ENCODE measurements at regions not wholly inside any gene's neighbourhood (a gene's known extent, or its start where the extent isn't known, plus 50 kb on each side); places are given as distances from the start of the nearest gene placed in this dataset.

DNA sequence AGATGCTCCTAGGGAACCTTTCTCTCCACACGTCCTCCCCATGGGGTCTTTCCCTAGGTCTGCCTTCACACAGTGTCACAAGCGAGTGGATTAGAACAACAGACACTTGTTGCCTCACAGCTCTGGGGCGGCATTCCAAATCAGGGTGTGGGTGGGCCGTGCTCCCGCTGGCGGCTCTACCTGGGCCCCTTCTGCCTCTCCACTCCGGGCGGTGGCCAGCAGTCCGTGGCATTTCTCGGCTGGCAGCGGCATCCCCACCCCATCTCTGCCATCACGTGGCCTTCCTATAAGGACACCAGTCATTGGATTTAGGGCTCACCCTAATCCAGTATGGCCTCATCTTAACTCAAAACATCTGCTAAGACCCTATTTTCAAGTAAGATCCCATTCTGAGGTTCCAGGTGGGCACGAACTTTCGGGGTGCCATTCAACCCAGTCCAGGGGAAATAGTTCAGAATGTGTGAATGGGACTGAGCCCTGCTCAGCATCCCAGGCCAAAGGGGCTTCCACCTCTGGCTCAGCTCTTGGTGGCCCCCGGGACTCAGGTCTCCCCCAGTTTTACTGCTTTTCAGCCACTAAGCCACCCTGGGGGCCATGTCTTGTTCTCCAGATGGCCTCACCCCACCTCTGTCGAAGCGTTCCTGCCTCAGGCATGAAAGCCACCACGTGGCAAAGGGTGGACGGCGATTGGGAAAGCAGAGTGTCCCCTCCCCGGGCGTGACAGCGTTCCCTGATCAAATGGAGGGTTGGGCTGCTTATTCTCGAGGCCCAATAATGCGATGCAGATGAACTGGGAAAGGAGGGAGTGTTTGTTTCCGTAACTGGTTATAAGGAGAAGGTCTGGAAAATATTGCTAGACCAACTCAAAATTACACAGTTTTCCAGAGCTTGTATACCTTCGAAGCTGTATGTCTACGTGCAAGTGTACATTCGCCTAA lies 350.0 kb downstream of the GLRX3 start:
- no peak overlapping the region for H3K4me3 ChIP-seq (ENCODE audit: low read length)
- H3K27me3 ChIP-seq (ENCODE audit: low read depth, low read length), result no peaks in the 10 kb centered on the region
- H2AFZ ChIP-seq (ENCODE audit: low read depth, low read length), result no peak overlapping the region
- no peaks in the 10 kb centered on the region for H3K4me1 ChIP-seq (ENCODE audit: low read length)
- H3K79me2 ChIP-seq (ENCODE audit: low read length), result no peaks in the 10 kb centered on the region
- no peaks in the 10 kb centered on the region for H3K9me3 ChIP-seq (ENCODE audit: insufficient read depth, low read length)
- no peaks in the 10 kb centered on the region for H4K20me1 ChIP-seq (ENCODE audit: insufficient read depth, low read length)
- no peak overlapping the region for H3K27ac ChIP-seq (ENCODE audit: low read length)
- H3K4me2 ChIP-seq (ENCODE audit: low read length), result no peak overlapping the region
- H3K36me3 ChIP-seq (replicated peaks; ENCODE audit: low read depth, low read length), result no peaks in the 10 kb centered on the region
- TF ChIP-seq EZH2phosphoT487 (IDR thresholded peaks at IDR 0.05; ENCODE audit: low read depth), result no peak
- TF ChIP-seq, protein P1, sequence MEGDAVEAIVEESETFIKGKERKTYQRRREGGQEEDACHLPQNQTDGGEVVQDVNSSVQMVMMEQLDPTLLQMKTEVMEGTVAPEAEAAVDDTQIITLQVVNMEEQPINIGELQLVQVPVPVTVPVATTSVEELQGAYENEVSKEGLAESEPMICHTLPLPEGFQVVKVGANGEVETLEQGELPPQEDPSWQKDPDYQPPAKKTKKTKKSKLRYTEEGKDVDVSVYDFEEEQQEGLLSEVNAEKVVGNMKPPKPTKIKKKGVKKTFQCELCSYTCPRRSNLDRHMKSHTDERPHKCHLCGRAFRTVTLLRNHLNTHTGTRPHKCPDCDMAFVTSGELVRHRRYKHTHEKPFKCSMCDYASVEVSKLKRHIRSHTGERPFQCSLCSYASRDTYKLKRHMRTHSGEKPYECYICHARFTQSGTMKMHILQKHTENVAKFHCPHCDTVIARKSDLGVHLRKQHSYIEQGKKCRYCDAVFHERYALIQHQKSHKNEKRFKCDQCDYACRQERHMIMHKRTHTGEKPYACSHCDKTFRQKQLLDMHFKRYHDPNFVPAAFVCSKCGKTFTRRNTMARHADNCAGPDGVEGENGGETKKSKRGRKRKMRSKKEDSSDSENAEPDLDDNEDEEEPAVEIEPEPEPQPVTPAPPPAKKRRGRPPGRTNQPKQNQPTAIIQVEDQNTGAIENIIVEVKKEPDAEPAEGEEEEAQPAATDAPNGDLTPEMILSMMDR (IDR thresholded peaks at IDR 0.05; ENCODE audit: low read depth, low read length), result no peak
- H3K9ac ChIP-seq (ENCODE audit: low read length), result no peak overlapping the region

DNA sequence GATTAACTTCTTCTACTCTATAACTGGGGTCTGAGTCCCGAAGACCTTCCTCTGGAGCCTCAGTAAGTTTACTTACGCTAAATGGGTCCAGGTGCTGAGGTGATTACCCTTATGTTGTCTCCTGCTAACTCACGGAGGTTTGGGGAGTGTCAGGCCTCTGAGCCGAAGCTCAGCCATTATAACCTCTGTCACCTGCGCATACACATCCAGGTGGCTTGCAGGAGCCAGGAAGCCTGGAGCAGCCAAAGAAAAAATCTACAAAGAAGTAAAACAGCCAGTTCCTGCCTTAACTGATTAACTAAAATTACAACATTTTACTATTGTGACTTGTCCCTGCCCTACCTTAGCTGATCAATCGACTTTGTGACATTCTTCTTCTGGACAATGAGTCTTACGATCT lies 350.7 kb downstream of the GLRX3 start:
- Histone ChIP-seq H3K36me3 (replicated peaks; ENCODE audit: low read depth, low read length) (no peaks in the 10 kb centered on the region), H3K27me3 (ENCODE audit: low read depth, low read length) (no peaks in the 10 kb centered on the region), H3K9me3 (ENCODE audit: insufficient read depth, low read length) (no peaks in the 10 kb centered on the region), H3K4me2 (ENCODE audit: low read length) (no peak overlapping the region), H3K79me2 (ENCODE audit: low read length) (no peaks in the 10 kb centered on the region), H2AFZ (ENCODE audit: low read depth, low read length) (no peak overlapping the region), H3K4me3 (ENCODE audit: low read length) (no peak overlapping the region), H4K20me1 (ENCODE audit: insufficient read depth, low read length) (no peaks in the 10 kb centered on the region), H3K27ac (ENCODE audit: low read length) (no peak overlapping the region), H3K9ac (ENCODE audit: low read length) (no peak overlapping the region), H3K4me1 (ENCODE audit: low read length) (no peaks in the 10 kb centered on the region)
- no peak for TF ChIP-seq EZH2phosphoT487 (IDR thresholded peaks at IDR 0.05; ENCODE audit: low read depth)
- TF ChIP-seq, protein P1 (IDR thresholded peaks at IDR 0.05; ENCODE audit: low read depth, low read length), result no peak

DNA sequence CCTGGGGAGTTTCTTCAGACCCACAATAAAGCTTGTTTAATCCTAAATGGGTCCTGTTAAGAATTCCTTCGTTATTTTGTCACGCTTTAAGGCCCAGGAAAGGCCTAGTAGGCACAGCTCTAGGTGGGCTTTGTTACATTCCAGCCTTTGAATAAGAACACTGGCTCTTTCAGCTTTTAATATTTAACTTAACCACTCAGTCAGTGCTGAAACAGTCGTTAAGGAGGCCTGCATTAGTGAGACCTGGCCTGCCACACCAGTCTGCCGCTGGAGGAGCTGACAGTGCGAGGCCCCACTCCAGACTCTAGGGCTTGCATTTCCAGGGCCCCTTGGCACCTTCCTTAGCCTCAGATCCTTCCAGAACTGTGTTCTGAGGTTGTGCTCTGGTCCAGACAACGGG lies 351.4 kb downstream of the GLRX3 start:
- TF ChIP-seq, protein P1 (IDR thresholded peaks at IDR 0.05; ENCODE audit: low read depth, low read length), result no peak
- TF ChIP-seq EZH2phosphoT487 (IDR thresholded peaks at IDR 0.05; ENCODE audit: low read depth), result no peak
- Histone ChIP-seq H3K9me3 (ENCODE audit: insufficient read depth, low read length) (no peaks in the 10 kb centered on the region), H3K4me2 (ENCODE audit: low read length) (no peak overlapping the region), H2AFZ (ENCODE audit: low read depth, low read length) (no peak overlapping the region), H3K4me3 (ENCODE audit: low read length) (no peak overlapping the region), H4K20me1 (ENCODE audit: insufficient read depth, low read length) (no peaks in the 10 kb centered on the region), H3K9ac (ENCODE audit: low read length) (no peak overlapping the region), H3K4me1 (ENCODE audit: low read length) (no peaks in the 10 kb centered on the region), H3K79me2 (ENCODE audit: low read length) (no peaks in the 10 kb centered on the region), H3K27me3 (ENCODE audit: low read depth, low read length) (no peaks in the 10 kb centered on the region), H3K27ac (ENCODE audit: low read length) (no peak overlapping the region), H3K36me3 (replicated peaks; ENCODE audit: low read depth, low read length) (no peaks in the 10 kb centered on the region)

DNA sequence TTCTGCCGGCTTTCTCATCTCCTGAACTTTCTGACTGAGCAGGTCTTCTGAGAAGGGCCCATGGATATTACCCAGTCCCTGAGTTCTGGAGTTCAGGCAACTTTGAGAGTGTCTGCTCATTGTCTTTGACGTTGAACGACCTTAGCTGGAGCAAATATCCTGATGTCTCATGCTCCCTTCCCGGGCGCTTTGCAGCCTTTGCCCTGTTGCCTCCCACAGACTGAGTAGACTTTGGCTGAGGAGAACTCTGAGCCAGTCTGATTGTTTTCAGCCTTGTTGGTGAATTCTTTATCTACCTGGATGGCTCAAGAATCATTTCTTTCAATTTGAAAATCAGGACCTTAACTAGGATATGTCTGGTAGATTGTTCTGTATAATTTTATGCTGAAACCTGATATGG lies 353.7 kb downstream of the GLRX3 start:
- Histone ChIP-seq H2AFZ (ENCODE audit: low read depth, low read length) (no peak overlapping the region), H3K4me3 (ENCODE audit: low read length) (no peak overlapping the region), H3K27ac (ENCODE audit: low read length) (no peak overlapping the region), H4K20me1 (ENCODE audit: insufficient read depth, low read length) (no peaks in the 10 kb centered on the region), H3K4me1 (ENCODE audit: low read length) (no peaks in the 10 kb centered on the region), H3K9me3 (ENCODE audit: insufficient read depth, low read length) (no peaks in the 10 kb centered on the region), H3K79me2 (ENCODE audit: low read length) (no peaks in the 10 kb centered on the region), H3K4me2 (ENCODE audit: low read length) (no peak overlapping the region), H3K36me3 (replicated peaks; ENCODE audit: low read depth, low read length) (no peaks in the 10 kb centered on the region), H3K9ac (ENCODE audit: low read length) (no peak overlapping the region), H3K27me3 (ENCODE audit: low read depth, low read length) (no peaks in the 10 kb centered on the region)
- TF ChIP-seq, protein P1 (IDR thresholded peaks at IDR 0.05; ENCODE audit: low read depth, low read length), result no peak
- no peak for TF ChIP-seq EZH2phosphoT487 (IDR thresholded peaks at IDR 0.05; ENCODE audit: low read depth)

Measured in OCI-LY3 (cell line).